ENCODE measurements at regions not wholly inside any gene's neighbourhood (a gene's known extent, or its start where the extent isn't known, plus 50 kb on each side); places are given as distances from the start of the nearest gene placed in this dataset.

DNA sequence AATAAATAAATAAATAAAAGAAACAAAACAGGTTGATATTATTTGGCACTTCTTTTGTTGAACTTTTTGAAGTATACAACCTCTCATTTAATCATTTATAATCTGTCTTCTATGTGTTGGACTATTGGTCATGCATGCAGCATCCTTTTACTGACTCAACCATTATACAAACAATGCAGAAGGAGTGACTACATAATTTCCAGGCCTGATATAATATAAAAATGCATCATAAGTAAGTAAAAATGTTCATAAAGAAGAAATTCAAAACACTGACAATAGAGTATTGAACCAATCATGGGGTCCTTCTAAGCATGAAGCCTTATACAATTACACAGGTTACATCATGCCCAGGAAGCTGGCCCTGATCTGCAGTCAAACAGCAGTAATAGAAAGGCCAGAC lies 141.5 kb upstream of the FN1 start:
- Mint-ChIP-seq H3K27me3 (no peaks in the 10 kb centered on the region), H3K4me3 (no peak overlapping the region), H3K4me1 (no peaks in the 10 kb centered on the region), H3K36me3 (ENCODE audit: low read depth) (no peaks in the 10 kb centered on the region), H3K27ac (no peak overlapping the region), H3K9me3 (ENCODE audit: low read depth) (no peaks in the 10 kb centered on the region)
- ChIA-PET POLR2A (no interaction called here), CTCF (interaction anchor here (0.6 kb wide), 1 partner anchor 407 kb away, joined by 3 read pairs; no protein-coding TSS in a partner anchor)
- intact Hi-C loops (cut with DNase I, micrococcal nuclease), result no loop called here
- ATAC-seq (no peak), DNase-seq (no peak)

DNA sequence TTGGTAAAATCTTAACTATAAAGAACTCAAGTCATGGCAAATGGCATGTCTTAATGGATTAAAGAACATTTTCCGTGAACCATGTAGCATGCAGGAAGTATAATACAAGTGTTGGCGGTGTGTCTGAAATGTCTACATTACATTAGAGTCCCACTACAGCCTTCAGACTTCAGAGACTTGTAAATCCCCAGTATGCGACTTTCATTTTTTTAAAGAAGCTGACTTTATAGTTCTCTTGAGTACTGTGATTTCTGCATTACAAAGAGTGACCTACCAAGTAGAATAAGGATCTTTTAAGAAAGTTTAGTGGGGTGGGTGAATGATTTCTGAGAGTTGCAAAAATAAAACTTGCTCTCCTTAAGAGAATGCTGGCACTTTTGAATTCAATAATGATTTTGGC lies 140.7 kb upstream of the FN1 start:
- Mint-ChIP-seq H3K4me1 (no peaks in the 10 kb centered on the region), H3K36me3 (ENCODE audit: low read depth) (no peaks in the 10 kb centered on the region), H3K27me3 (peaks cover 2% of the 10 kb centered on the region), H3K9me3 (ENCODE audit: low read depth) (no peaks in the 10 kb centered on the region), H3K27ac (no peak overlapping the region), H3K4me3 (no peak overlapping the region)
- POLR2A ChIA-PET, result no interaction called here
- no peak for DNase-seq
- intact Hi-C loops (cut with DNase I, micrococcal nuclease), result no loop called here
- CTCF ChIA-PET, result no interaction called here
- ATAC-seq, result no peak

DNA sequence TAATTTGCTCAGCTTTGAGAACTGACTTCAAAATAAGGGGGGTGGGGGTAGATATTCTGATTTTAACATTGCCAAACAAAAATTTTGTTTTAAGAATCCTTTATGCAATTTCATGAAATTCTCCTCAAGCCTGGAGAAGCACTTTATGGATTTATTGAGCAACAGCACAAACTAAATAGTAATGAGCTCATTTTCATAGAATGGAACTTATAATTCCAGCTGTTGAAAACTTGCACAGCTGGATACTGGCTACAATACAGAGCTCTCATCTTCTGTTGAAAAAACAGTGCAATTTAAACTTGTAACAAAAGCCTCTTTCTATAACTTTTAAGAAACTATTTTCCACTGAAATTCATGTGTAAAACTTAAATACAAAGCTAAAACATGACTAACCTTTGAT lies 137.6 kb upstream of the FN1 start:
- Mint-ChIP-seq H3K27ac (no peak overlapping the region), H3K4me3 (no peak overlapping the region), H3K36me3 (ENCODE audit: low read depth) (no peaks in the 10 kb centered on the region), H3K27me3 (peaks cover 2% of the 10 kb centered on the region), H3K9me3 (ENCODE audit: low read depth) (no peaks in the 10 kb centered on the region), H3K4me1 (no peaks in the 10 kb centered on the region)
- DNase-seq (no peak), ATAC-seq (no peak)
- ChIA-PET CTCF (interaction anchor here (0.7 to 1.0 kb wide), 4 partner anchors 14 to 262 kb away, joined by 3 to 4 read pairs (median 3); no protein-coding TSS in a partner anchor), POLR2A (no interaction called here)
- intact Hi-C loops (cut with DNase I, micrococcal nuclease), result no loop called here

DNA sequence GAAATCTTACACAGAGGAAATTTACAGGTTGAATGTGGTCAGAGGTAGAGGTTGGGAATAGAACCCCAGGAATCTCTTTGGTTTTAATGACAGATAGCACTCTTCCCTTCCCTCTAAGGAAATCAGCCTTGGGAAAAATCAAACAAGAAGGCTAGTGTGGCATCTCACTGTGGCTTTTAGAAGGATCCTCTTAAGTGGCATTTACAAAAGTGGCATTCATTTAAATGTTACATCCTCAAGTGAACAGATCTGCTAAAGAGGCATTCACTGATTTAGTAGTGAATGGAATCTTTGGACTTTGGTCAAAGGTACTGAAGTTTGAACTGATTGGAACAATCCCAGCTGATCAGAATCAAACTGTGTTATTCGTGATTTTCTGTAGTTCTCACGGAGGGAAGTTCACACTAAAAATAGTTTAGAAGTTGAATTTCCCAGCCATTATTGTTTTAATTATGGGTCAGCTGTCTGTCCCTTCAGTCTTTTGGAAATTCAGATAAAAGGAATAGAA lies 136.5 kb upstream of the FN1 start:
- intact Hi-C loops (cut with DNase I, micrococcal nuclease), result no loop called here
- H3K36me3 Mint-ChIP-seq (ENCODE audit: low read depth), result no peaks in the 10 kb centered on the region
- ChIA-PET CTCF (interaction anchor here (1.0 kb wide), 1 partner anchor 13 kb away, joined by 3 read pairs; no protein-coding TSS in a partner anchor), POLR2A (no interaction called here)
- no peak overlapping the region for H3K27ac Mint-ChIP-seq
- H3K4me3 Mint-ChIP-seq, result no peak overlapping the region
- no peaks in the 10 kb centered on the region for H3K4me1 Mint-ChIP-seq
- DNase-seq, result no peak
- ATAC-seq, result no peak
- H3K27me3 Mint-ChIP-seq, result peaks cover 2% of the 10 kb centered on the region
- no peaks in the 10 kb centered on the region for H3K9me3 Mint-ChIP-seq (ENCODE audit: low read depth)

DNA sequence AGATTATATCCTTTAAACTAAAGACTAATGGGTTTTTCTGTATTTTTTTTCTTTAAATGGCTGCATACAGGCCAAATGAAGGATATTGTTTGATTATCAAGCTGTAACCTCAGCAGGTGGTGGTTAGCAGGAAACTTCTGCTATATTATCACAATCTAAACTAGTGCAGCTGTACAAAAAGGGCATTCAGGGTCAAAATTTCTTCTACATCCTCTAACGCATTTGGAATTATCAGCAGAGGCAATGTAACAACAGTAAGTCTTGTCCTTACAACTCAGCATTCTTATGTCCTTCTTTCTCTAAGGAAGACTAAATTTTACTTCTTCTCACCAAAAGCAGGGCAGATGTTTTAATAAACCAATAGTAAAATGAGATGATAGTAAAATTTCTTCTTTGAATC lies 135.8 kb upstream of the FN1 start:
- Mint-ChIP-seq H3K36me3 (ENCODE audit: low read depth) (no peaks in the 10 kb centered on the region), H3K27ac (no peak overlapping the region), H3K27me3 (peaks cover 2% of the 10 kb centered on the region), H3K4me1 (no peaks in the 10 kb centered on the region), H3K9me3 (ENCODE audit: low read depth) (no peaks in the 10 kb centered on the region), H3K4me3 (no peak overlapping the region)
- ATAC-seq (no peak), DNase-seq (no peak)
- intact Hi-C loops (cut with DNase I, micrococcal nuclease), result no loop called here
- POLR2A ChIA-PET, result no interaction called here
- CTCF ChIA-PET, result no interaction called here

DNA sequence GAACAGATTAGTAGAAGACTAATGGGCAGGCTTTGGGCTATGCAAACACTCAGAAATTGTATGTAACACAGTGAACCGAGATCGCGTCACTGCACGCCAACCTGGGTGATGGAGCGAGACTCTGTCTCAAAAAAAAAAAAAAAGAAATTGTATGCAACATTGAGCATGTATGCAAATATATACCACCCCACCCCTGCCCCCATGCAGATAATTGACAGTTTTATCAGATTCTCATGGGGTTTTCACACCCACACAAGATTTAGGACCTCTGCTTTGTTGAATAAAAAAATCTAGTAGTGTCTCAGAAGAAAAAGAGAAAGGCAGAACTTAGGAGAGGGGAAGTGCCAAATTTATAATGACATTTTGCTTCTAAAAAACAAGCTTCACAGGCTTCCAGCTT lies 131.6 kb upstream of the FN1 start:
- ATAC-seq, result no peak
- CTCF ChIA-PET, result no interaction called here
- Mint-ChIP-seq H3K27ac (no peak overlapping the region), H3K9me3 (ENCODE audit: low read depth) (no peaks in the 10 kb centered on the region), H3K27me3 (peaks cover 2% of the 10 kb centered on the region), H3K4me1 (no peaks in the 10 kb centered on the region), H3K4me3 (no peak overlapping the region), H3K36me3 (ENCODE audit: low read depth) (no peaks in the 10 kb centered on the region)
- DNase-seq, result no peak
- intact Hi-C loops (cut with DNase I, micrococcal nuclease), result no loop called here
- POLR2A ChIA-PET, result interaction anchor here (0.6 kb wide), 1 partner anchor 309 kb away, joined by 3 read pairs; no protein-coding TSS in a partner anchor

DNA sequence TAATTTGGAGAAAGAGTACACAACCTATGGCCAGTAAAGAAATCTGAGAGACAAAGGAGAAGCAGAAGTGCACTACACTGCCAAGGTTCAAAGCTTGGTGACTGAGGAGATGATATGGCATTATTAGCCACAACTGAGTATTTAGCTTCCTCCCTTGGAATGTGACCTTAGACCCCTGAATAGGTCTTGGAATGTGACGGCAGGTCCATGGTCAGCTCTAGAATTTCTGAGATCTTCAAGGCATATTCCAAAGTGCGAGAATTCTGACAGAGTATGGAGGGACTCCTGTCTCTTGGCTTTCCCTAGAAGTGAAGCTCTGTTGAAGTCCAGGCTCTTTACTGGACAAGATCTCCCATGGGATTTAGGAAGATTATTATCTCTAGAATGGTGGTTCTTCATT lies 130.0 kb upstream of the FN1 start:
- H3K4me3 Mint-ChIP-seq, result no peak overlapping the region
- H3K9me3 Mint-ChIP-seq (ENCODE audit: low read depth), result no peaks in the 10 kb centered on the region
- ATAC-seq, result no peak
- ChIA-PET CTCF (no interaction called here), POLR2A (no interaction called here)
- no peak overlapping the region for H3K27ac Mint-ChIP-seq
- H3K4me1 Mint-ChIP-seq, result no peaks in the 10 kb centered on the region
- no peak for DNase-seq
- no peaks in the 10 kb centered on the region for H3K36me3 Mint-ChIP-seq (ENCODE audit: low read depth)
- H3K27me3 Mint-ChIP-seq, result peaks cover 2% of the 10 kb centered on the region
- intact Hi-C loops (cut with DNase I, micrococcal nuclease), result no loop called here

DNA sequence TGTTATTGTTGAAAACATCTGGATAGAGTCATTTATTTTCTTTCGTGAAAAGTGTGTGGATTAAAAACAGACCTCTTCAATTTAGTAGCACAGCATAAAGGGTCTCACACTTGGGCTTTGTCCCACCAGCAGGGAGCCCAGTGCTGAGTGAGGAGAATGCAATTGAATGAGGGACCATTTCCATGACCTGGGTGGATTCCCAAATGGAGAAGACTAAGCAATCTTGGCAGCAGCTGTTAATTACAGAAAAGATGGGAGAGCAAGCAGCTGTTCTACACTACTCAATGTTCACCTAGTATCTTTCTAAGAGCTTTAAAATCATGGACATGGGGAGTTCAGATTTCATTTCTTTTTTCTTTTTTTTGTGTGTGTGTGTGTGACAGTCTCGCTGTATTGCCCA lies 121.8 kb upstream of the FN1 start:
- CTCF ChIA-PET, result no interaction called here
- Mint-ChIP-seq H3K9me3 (ENCODE audit: low read depth) (peaks cover 2% of the 10 kb centered on the region), H3K36me3 (ENCODE audit: low read depth) (no peaks in the 10 kb centered on the region), H3K4me1 (no peaks in the 10 kb centered on the region), H3K27ac (no peak overlapping the region), H3K4me3 (no peak overlapping the region), H3K27me3 (peaks cover 2% of the 10 kb centered on the region)
- ATAC-seq, result no peak
- DNase-seq, result no peak
- POLR2A ChIA-PET, result no interaction called here
- intact Hi-C loops (cut with DNase I, micrococcal nuclease), result no loop called here

DNA sequence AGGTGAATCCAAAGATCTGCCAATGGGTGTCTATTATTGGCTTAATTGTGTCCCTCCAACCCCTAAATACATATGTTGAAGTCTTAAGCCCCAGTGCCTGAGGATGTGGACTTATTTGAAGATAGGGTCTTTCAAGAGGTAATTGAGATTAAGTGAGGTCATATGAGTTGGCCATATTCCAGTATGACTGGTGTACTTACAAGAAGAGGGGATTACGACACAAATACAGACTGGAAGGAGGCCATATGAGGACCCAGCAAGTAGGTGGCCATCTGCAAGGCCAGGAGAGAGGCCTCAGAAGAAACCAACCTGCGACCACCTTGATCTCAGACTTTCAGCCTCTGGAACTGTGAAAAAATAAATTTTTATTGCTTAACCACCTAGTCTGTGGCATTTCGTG lies 121.1 kb upstream of the FN1 start:
- Mint-ChIP-seq H3K27ac (no peak overlapping the region), H3K4me1 (no peaks in the 10 kb centered on the region), H3K4me3 (no peak overlapping the region), H3K36me3 (ENCODE audit: low read depth) (no peaks in the 10 kb centered on the region), H3K9me3 (ENCODE audit: low read depth) (peaks cover 2% of the 10 kb centered on the region), H3K27me3 (peaks cover 2% of the 10 kb centered on the region)
- ChIA-PET CTCF (no interaction called here), POLR2A (no interaction called here)
- intact Hi-C loops (cut with DNase I, micrococcal nuclease), result no loop called here
- no peak for ATAC-seq
- no peak for DNase-seq

DNA sequence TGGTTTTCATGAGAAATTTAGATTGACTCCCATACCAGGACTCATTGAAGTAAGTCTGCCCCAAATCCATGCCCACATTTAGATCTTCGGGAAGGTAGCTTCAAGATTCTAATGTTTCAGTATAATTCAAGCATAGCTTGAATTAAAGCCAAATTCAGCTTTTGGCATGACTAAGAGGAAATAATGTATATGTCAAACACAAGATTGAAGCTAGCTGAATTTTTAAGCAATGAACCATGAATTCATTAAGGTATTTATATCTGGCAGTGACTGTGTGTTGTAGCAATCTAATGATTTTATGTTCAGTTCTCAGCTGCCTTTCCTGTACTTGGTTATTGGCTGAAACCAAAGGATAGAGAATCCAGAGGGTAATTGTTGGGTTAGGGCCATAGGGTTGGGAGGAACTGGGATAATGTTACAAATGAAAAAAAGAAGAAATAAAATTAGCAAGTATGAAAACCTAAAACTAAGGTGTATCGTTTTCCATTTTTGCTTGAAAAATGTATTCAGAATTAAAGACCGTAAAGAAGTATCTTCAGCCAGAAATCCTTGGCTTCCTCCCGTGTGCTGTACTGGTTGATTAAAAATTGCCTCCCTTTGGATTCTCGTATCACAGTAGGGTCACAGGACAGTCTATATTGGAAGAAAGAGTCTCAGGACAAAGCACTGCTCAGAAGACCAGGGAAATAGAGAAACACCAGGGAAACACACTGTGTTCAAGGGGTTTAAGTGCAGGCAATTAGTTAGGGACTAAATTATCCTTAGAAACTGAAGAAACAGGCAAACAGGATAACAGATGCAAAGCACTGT lies 119.0 kb upstream of the FN1 start:
- Mint-ChIP-seq H3K36me3 (ENCODE audit: low read depth) (no peaks in the 10 kb centered on the region), H3K9me3 (ENCODE audit: low read depth) (no peaks in the 10 kb centered on the region), H3K4me3 (no peak overlapping the region), H3K4me1 (no peaks in the 10 kb centered on the region), H3K27ac (no peak overlapping the region), H3K27me3 (no peaks in the 10 kb centered on the region)
- ATAC-seq (no peak), DNase-seq (no peak)
- ChIA-PET CTCF (interaction anchor here (0.9 kb wide), 1 partner anchor 628 kb away, joined by 3 read pairs; no protein-coding TSS in a partner anchor), POLR2A (no interaction called here)
- intact Hi-C loops (cut with DNase I, micrococcal nuclease), result loop anchor here in 1 of 2 experiments (5.0 kb wide), 1 partner anchor 272 kb away; no protein-coding TSS in a partner anchor

DNA sequence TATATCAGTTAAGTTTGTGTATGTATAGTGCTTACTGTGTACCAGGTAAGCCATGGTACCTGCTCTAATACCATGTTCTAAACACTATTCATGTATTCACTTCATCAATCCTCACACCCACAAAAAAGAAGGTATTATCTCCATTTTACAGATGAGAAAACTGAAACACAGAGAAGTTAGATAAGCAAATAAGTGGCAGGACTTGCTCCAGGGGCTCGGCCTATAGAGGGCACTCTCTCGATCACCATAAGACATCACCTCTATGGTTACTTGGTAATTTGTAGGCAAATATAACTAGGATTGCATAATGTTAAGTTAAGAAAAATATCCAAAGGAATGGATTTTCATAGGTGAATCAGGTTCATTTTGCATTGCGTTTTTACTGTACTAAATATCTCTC lies 118.1 kb upstream of the FN1 start:
- intact Hi-C loops (cut with DNase I, micrococcal nuclease), result loop anchor here in 1 of 2 experiments (5.0 kb wide), 1 partner anchor 273 kb away; no protein-coding TSS in a partner anchor
- Mint-ChIP-seq H3K27ac (no peak overlapping the region), H3K27me3 (no peaks in the 10 kb centered on the region), H3K9me3 (ENCODE audit: low read depth) (no peaks in the 10 kb centered on the region), H3K4me1 (no peaks in the 10 kb centered on the region), H3K4me3 (no peak overlapping the region), H3K36me3 (ENCODE audit: low read depth) (no peaks in the 10 kb centered on the region)
- CTCF ChIA-PET, result no interaction called here
- POLR2A ChIA-PET, result no interaction called here
- DNase-seq (peak; percentile 14), ATAC-seq (no peak)

DNA sequence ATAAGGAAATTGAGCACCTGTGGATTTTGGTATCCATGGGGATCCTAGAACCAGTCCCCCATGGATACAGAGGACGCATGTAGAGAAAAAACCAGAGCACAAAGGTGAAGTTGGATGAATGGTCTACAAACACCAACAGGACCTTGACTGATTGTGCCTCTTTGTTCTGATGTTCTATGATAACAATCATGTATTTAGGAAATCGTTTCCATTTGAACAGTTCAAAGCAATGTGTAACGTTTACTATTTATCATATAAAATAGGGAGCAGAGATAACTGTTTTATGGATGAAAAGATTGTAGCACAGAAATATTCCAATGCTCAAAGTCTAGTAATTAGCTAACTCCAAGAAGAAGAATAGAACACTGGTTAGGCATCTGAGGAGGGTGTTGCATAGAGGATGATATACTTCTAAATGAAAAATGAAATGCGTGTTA lies 116.3 kb upstream of the FN1 start:
- intact Hi-C loops (cut with DNase I, micrococcal nuclease), result loop anchor here in 1 of 2 experiments (5.0 kb wide), 1 partner anchor 275 kb away; no protein-coding TSS in a partner anchor
- Mint-ChIP-seq H3K9me3 (ENCODE audit: low read depth) (no peaks in the 10 kb centered on the region), H3K4me1 (no peaks in the 10 kb centered on the region), H3K27me3 (no peaks in the 10 kb centered on the region), H3K4me3 (no peak overlapping the region), H3K27ac (no peak overlapping the region), H3K36me3 (ENCODE audit: low read depth) (no peaks in the 10 kb centered on the region)
- CTCF ChIA-PET, result interaction anchor here (0.6 kb wide), 1 partner anchor 355 kb away, joined by 3 read pairs; no protein-coding TSS in a partner anchor
- ATAC-seq (no peak), DNase-seq (no peak)
- POLR2A ChIA-PET, result no interaction called here
